Stimulated activated effector memory CD8-positive, alpha-beta T cell treated with anti-CD3 and anti-CD28 coated beads, Interleukin-12 subunit alpha, Interleukin-12 subunit beta, amount 100 ng/mL, for 72 hours (primary cell): ENCODE measurements at regions not wholly inside any gene's neighbourhood (a gene's known extent, or its start where the extent isn't known, plus 50 kb on each side); places are given as distances from the start of the nearest gene placed in this dataset.
"Not testable (repeated sequence)": the region's sequence is repeated elsewhere in the genome, so short reads cannot be mapped to it uniquely, and the experiment has no call there.

ENCODE experiments used
- ATAC-seq: fragments of 150-1000 bp; cut with Tn5 transposase; 2 replicates; pipeline ENCODE4 v1.10.0; 2021
- DNase-seq, 2 donors: peaks; one replicate each; pipeline ENCODE4 v3.0.0; 2021 to 2022; ENCODE audit warnings: low spot score in 2 of 2
- H3K27ac Mint-ChIP-seq: one replicate; pipeline ENCODE4 v1.8.0; 2022; ENCODE audit warnings: mild to moderate bottlenecking, mixed read lengths
- H3K36me3 Mint-ChIP-seq: one replicate; pipeline ENCODE4 v1.8.0; 2022; ENCODE audit warnings: mild to moderate bottlenecking, mixed read lengths
- H3K4me1 Mint-ChIP-seq: one replicate; pipeline ENCODE4 v1.8.0; 2022; ENCODE audit warnings: mixed read lengths
- H3K4me3 Mint-ChIP-seq: one replicate; pipeline ENCODE4 v1.8.0; 2022; ENCODE audit warnings: mild to moderate bottlenecking, mixed read lengths
- H3K9me3 Mint-ChIP-seq: one replicate; pipeline ENCODE4 v1.8.0; 2022; ENCODE audit warnings: mixed read lengths

GRCh38 chr4:49141955-49142354 lies 155.9 kb downstream of the CWH43 start:
- not testable (repeated sequence) for H3K36me3 Mint-ChIP-seq, H3K4me3 Mint-ChIP-seq, H3K27ac Mint-ChIP-seq, DNase-seq
- Mint-ChIP-seq H3K9me3 (peaks cover 36% of the 10 kb centered on the region), H3K4me1 (peaks cover 11% of the 10 kb centered on the region)
- ATAC-seq, result peak; percentile 57

- not testable (repeated sequence) for DNase-seq, H3K27ac Mint-ChIP-seq, H3K4me3 Mint-ChIP-seq, H3K36me3 Mint-ChIP-seq
- peaks cover 47% of the 10 kb centered on the region for H3K9me3 Mint-ChIP-seq
- peaks cover 15% of the 10 kb centered on the region for H3K4me1 Mint-ChIP-seq
- peak; percentile 66 for ATAC-seq
Observed at GRCh38 chr4:49147143-49147542, 161.1 kb downstream of the CWH43 start.

GRCh38 chr4:49147596-49147995 lies 161.5 kb downstream of the CWH43 start:
- DNase-seq, H3K36me3 Mint-ChIP-seq, ATAC-seq, H3K27ac Mint-ChIP-seq, H3K4me3 Mint-ChIP-seq: not testable (repeated sequence)
- Mint-ChIP-seq H3K9me3 (peaks cover 47% of the 10 kb centered on the region), H3K4me1 (peaks cover 15% of the 10 kb centered on the region)

- DNase-seq, H3K27ac Mint-ChIP-seq, H3K4me3 Mint-ChIP-seq, H3K36me3 Mint-ChIP-seq: not testable (repeated sequence)
- Mint-ChIP-seq H3K9me3 (peaks cover 51% of the 10 kb centered on the region), H3K4me1 (peaks cover 27% of the 10 kb centered on the region)
- ATAC-seq, result peak; percentile 85
Observed at GRCh38 chr4:49149006-49149975, 163.2 kb downstream of the CWH43 start.

- not testable (repeated sequence) for DNase-seq
- H3K9me3 Mint-ChIP-seq, result peaks cover 55% of the 10 kb centered on the region
Observed at GRCh38 chr4:49150351-49151083, 164.4 kb downstream of the CWH43 start.

GRCh38 chr4:49153011-49153410 lies 166.9 kb downstream of the CWH43 start:
- not testable (repeated sequence) for H3K27ac Mint-ChIP-seq, H3K4me3 Mint-ChIP-seq, H3K36me3 Mint-ChIP-seq, DNase-seq
- Mint-ChIP-seq H3K4me1 (peaks cover 23% of the 10 kb centered on the region), H3K9me3 (peaks cover 56% of the 10 kb centered on the region)
- ATAC-seq, result peak; percentile 49

More at GRCh38 chr4:49150351-49151083, 164.4 kb downstream of the CWH43 start:
- peaks cover 30% of the 10 kb centered on the region for H3K4me1 Mint-ChIP-seq
- H3K27ac Mint-ChIP-seq, H3K36me3 Mint-ChIP-seq, H3K4me3 Mint-ChIP-seq: not testable (repeated sequence)
- ATAC-seq, result peak; percentile 19

- Mint-ChIP-seq H3K4me1 (peaks cover 19% of the 10 kb centered on the region), H3K9me3 (peaks cover 49% of the 10 kb centered on the region)
- not testable (repeated sequence) for H3K27ac Mint-ChIP-seq, DNase-seq, H3K36me3 Mint-ChIP-seq, H3K4me3 Mint-ChIP-seq
- peak; percentile 73 for ATAC-seq
Observed at GRCh38 chr4:49154308-49155103, 168.4 kb downstream of the CWH43 start.

- DNase-seq, H3K36me3 Mint-ChIP-seq, H3K4me3 Mint-ChIP-seq, H3K27ac Mint-ChIP-seq, ATAC-seq: not testable (repeated sequence)
- Mint-ChIP-seq H3K9me3 (peaks cover 45% of the 10 kb centered on the region), H3K4me1 (peaks cover 15% of the 10 kb centered on the region)
Observed at GRCh38 chr4:49155270-49155669, 169.2 kb downstream of the CWH43 start.

GRCh38 chr4:49156309-49156708 lies 170.2 kb downstream of the CWH43 start:
- H3K4me1 Mint-ChIP-seq, result peaks cover 15% of the 10 kb centered on the region
- H3K9me3 Mint-ChIP-seq, result peaks cover 37% of the 10 kb centered on the region
- not testable (repeated sequence) for DNase-seq, H3K36me3 Mint-ChIP-seq, H3K27ac Mint-ChIP-seq, ATAC-seq, H3K4me3 Mint-ChIP-seq

- H3K27ac Mint-ChIP-seq, H3K36me3 Mint-ChIP-seq, DNase-seq, H3K4me3 Mint-ChIP-seq, ATAC-seq: not testable (repeated sequence)
- Mint-ChIP-seq H3K4me1 (peaks cover 15% of the 10 kb centered on the region), H3K9me3 (peaks cover 37% of the 10 kb centered on the region)
Observed at GRCh38 chr4:49157630-49158029, 171.6 kb downstream of the CWH43 start.

- not testable (repeated sequence) for H3K4me1 Mint-ChIP-seq, DNase-seq, H3K27ac Mint-ChIP-seq, H3K9me3 Mint-ChIP-seq, ATAC-seq, H3K36me3 Mint-ChIP-seq, H3K4me3 Mint-ChIP-seq
Observed at GRCh38 chr4:49161111-49161541, 175.1 kb downstream of the CWH43 start.

- not testable (repeated sequence) for H3K27ac Mint-ChIP-seq, H3K9me3 Mint-ChIP-seq, H3K36me3 Mint-ChIP-seq, H3K4me1 Mint-ChIP-seq, ATAC-seq, DNase-seq, H3K4me3 Mint-ChIP-seq
Observed at GRCh38 chr4:49164916-49165315, 178.8 kb downstream of the CWH43 start.

GRCh38 chr4:49177847-49178246 lies 191.8 kb downstream of the CWH43 start:
- ATAC-seq, H3K36me3 Mint-ChIP-seq, H3K4me1 Mint-ChIP-seq, H3K27ac Mint-ChIP-seq, DNase-seq, H3K9me3 Mint-ChIP-seq, H3K4me3 Mint-ChIP-seq: not testable (repeated sequence)

- not testable (repeated sequence) for H3K4me3 Mint-ChIP-seq, ATAC-seq, H3K9me3 Mint-ChIP-seq, H3K36me3 Mint-ChIP-seq, DNase-seq, H3K27ac Mint-ChIP-seq, H3K4me1 Mint-ChIP-seq
Observed at GRCh38 chr4:49181088-49181487, 195.0 kb downstream of the CWH43 start.
